GM12874 (cell line): ENCODE measurements at regions not wholly inside any gene's neighbourhood (a gene's known extent, or its start where the extent isn't known, plus 50 kb on each side); places are given as distances from the start of the nearest gene placed in this dataset.

Source experiments
- CTCF ChIP-seq: IDR thresholded peaks from 2 replicates; pipeline ENCODE4 v1.5.1; 2011; ENCODE audit warnings: low read depth, mild to moderate bottlenecking, control low read depth, low read length, moderate library complexity; ENCODE audit not compliant: insufficient read depth

GRCh38 chr16:54999481-54999880 is 68.8 kb downstream of the IRX5 start:
- TF ChIP-seq CTCF, result no peak

- no peak for TF ChIP-seq CTCF
Measured at GRCh38 chr16:55000595-55000994, 69.9 kb downstream of the IRX5 start.

GRCh38 chr16:55001931-55002330 is 71.3 kb downstream of the IRX5 start:
- TF ChIP-seq CTCF, result no peak

- TF ChIP-seq CTCF, result no peak
Measured at GRCh38 chr16:55002419-55002818, 71.8 kb downstream of the IRX5 start.

- no peak for TF ChIP-seq CTCF
Measured at GRCh38 chr16:55003306-55003705, 72.6 kb downstream of the IRX5 start.

- no peak for TF ChIP-seq CTCF
Measured at GRCh38 chr16:55003916-55004315, 73.3 kb downstream of the IRX5 start.

- no peak for TF ChIP-seq CTCF
Measured at GRCh38 chr16:55007504-55007903, 76.8 kb downstream of the IRX5 start.
